Kasumi-1 (cell line): ENCODE measurements at regions not wholly inside any gene's neighbourhood (a gene's known extent, or its start where the extent isn't known, plus 50 kb on each side); places are given as distances from the start of the nearest gene placed in this dataset.
"Not testable (repeated sequence)": the region's sequence is repeated elsewhere in the genome, so short reads cannot be mapped to it uniquely, and the experiment has no call there.

Source experiments
- DNase-seq, 2 experiments: peaks; one replicate each; lab custom pipeline; 2025; lab: John Stamatoyannopoulos, UW

GRCh38 chr3:106348139-106348690 is 479.4 kb upstream of the CBLB start:
- no peak for DNase-seq

DNA sequence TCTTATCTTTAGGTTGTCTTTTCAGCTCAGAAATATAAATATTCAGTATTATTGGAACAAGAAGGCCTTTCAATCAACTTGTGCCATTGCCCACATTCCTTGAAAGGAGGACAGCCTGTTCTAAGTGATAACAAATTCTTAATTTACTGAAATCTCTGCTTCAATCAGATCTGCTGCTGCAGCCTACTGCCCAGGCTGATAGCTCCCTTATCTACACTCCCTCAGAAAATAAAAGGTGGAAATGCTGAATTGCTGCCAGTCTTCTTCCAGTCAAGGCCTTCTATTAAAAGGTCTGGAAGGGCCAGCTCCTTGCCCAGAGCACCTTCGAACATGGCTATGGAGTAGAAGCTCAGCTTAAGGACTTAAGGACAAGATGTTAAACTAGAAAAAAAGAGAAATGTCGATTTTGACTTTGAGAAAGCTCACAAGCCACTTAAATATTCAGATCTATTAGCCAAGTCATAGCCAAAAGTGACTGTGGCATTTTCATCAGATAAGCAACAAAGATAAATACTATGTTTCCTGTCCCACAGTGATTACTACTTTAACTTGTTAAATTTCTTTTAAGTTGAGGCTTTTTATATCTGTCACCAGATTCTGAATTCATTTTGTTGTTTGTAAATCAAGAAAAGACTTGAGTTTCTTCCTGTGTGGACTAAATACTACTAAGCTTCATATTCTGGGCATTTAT is 480.5 kb upstream of the CBLB start:
- DNase-seq = no peak

GRCh38 chr3:106355873-106356272 is 487.1 kb upstream of the CBLB start:
- no peak for DNase-seq

DNA sequence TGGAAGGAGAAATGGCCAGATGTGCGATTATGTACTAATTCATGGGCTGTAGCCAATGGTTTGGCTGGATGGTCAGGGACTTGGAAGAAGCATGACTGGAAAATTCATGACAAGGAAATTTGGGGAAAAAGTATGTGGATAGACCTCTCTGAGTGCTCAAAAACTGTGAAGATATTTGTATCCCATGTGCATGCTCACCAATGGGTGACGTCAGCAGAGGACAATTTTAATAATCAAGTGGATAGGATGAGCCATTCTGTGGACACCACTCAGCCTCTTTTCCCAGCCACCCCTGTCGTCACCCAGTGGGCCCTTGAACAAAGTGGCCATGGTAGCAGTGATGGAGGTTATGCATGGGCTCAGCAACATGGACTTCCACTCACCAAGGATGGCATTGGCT is 490.9 kb upstream of the CBLB start:
- DNase-seq = no peak

- not testable (repeated sequence) for DNase-seq
Observed at GRCh38 chr3:106360901-106361300, 492.1 kb upstream of the CBLB start.

- DNase-seq = no peak
Observed at GRCh38 chr3:106364477-106364876, 495.7 kb upstream of the CBLB start.

DNA sequence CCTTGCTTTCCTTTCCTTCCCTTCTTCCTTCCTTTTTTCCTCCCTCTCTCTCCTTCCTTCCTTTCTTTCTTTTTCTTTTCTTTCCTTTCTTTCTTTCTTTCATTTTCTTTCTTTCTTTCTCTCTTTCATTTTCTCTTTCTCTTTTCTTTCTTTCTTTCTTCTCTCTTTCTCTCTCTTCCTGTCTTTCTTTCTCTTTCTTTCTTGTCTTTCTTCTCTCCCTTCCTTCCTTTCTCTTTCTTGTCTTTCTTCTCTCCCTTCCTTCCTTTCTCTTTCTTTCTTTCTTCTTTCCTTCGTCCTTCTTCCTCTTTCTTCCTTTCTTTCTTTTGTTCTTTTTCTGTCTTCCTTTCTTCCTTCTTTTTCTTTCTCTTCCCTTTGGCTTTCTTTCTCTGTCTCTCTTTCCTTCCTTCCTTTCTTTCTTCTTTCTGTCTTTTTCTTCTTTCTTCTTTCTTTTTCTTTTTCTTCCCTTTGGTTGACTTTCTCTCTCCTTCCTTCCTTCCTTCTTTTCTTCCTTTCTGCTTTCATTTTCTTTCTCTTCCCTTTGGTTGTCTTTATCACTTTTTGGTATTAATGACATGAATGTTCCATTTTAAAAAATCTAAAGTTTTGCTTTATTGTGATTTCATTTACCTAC is 496.4 kb upstream of the CBLB start:
- no peak for DNase-seq

DNA sequence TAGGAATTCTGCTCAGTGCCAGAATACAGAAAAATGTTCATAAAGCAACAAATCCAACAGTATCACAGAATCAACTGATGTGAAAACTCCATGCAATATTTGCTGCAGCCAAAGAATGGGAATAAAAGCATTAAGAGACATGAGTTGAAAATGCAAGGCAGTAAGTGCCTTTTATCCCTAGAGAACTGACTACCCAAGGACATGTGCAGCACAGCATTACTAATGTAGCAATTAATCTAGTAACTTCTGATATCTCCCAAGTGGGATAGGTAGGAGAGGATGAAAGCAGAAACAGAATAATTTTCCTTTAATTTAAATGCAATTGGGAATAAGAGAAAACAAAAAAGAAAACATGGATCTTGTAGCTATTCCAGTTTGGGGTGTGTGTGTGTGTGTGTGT is 497.5 kb upstream of the CBLB start:
- DNase-seq = no peak

GRCh38 chr3:106367496-106367895 is 498.7 kb upstream of the CBLB start:
- no peak for DNase-seq

DNA sequence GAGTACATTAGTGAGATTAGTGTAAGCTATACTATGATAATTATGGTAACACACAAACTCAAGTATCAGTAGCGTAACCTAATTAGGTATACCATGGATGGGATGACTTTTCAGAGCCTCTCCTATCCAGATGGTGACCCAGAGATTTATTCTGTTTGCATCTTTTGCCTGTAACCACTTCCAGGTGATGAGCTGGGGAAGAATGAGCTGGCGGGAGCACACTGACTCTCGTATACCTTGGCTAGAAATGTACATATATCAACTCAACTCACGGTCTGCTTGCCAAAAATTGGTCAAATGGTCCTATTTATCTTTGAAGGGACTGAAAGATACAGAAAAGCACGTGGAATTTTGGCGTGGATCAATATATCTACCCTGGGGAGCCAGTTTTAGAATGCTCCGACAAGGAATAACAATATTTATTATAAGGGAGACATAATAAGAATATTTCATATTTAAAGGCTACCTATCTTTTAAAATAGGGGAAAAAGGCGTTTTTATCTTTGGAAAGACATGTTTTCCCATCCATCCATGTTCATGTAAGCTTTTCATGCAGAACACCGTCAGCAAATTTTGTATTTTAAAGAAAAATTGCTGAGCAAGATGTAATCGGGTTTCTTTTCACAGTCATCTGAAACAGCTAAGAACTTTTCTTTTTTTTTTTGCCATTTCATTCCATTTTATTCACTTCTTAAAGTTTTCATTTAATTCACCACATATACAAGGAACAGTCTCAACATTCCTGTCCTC is 502.6 kb upstream of the CBLB start:
- no peak for DNase-seq

- no peak for DNase-seq
Observed at GRCh38 chr3:106371971-106372805, 503.4 kb upstream of the CBLB start.

GRCh38 chr3:106372806-106373190 is 504.0 kb upstream of the CBLB start:
- DNase-seq = no peak

GRCh38 chr3:106376016-106376570 is 507.3 kb upstream of the CBLB start:
- DNase-seq = no peak

DNA sequence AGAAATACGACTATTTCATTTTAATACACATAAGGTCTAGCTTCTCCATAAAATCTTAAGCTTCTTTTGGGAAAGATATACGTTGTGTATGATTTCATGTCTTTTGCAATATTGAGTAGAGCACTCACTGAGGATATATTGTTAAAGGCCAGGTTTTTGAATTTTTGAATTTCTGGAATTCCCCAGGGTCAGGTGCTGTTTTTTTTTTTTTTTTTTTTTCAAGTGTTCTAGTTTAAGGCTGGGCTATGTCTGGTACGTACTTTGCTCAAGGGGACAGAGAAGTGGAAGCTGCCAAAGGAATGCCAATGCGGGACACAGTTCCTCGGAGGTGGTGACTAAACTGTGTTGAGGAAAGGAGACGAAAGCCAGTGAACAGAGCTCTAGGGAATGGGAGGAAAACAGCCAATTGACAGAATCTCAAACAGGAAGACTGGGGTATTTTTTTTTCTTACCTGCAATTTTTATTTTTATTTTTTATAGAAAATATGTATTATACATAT is 510.5 kb upstream of the CBLB start:
- DNase-seq = no peak

- DNase-seq = no peak
Observed at GRCh38 chr3:106380232-106380631, 511.4 kb upstream of the CBLB start.

GRCh38 chr3:106381286-106381938 is 512.6 kb upstream of the CBLB start:
- no peak for DNase-seq

DNA sequence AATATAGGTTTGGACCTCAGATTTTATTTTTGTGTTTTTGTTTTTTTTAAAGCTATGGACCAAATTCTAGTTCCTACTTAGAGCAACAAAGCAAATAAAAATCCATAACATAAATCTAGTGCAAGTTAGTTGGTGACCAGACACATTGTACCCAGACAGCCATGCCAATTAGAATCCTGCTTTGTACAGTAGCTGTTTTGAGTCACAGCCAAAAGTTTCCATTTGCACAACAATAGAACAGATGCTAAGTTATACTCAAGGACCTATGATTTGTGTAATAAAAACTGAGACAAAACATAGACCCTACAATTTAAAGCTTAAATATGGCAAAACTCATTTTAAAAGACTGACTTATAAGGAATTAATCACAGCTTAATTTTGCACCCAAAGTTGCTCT is 513.1 kb upstream of the CBLB start:
- DNase-seq = no peak

DNA sequence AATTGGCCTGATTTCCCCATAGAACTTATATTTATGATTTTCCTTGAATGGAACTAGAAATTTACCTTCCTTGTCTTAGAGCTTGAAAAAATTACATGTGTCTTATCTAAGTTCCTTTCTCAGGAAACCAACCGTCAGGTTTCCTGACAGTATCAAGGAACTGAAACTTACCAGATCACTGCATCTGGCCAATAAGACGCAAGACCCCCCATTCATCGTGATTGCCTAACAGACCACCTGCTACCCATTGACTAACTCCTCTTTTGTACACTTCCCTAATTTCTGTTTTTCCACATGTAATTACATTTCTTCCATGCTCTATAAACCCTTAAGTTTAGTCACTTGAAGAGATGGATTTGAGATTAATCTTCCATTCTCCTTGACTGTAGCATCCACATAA is 517.2 kb upstream of the CBLB start:
- no peak for DNase-seq

- DNase-seq = no peak
Observed at GRCh38 chr3:106392915-106393314, 524.1 kb upstream of the CBLB start.

GRCh38 chr3:106397006-106397405 is 528.2 kb upstream of the CBLB start:
- no peak for DNase-seq
